ENCODE measurements at regions not wholly inside any gene's neighbourhood (a gene's known extent, or its start where the extent isn't known, plus 50 kb on each side); places are given as distances from the start of the nearest gene placed in this dataset.

GRCh38 chr7:91596287-91596686 is 284.2 kb downstream of the MTERF1 start:
- Histone ChIP-seq H3K4me1 (no peaks in the 10 kb centered on the region), H3K27me3 (no peaks in the 10 kb centered on the region), H3K36me3 (no peaks in the 10 kb centered on the region), H3K27ac (no peak overlapping the region), H3K9me3 (no peaks in the 10 kb centered on the region), H3K4me3 (no peak overlapping the region)
- DNase-seq (no peak), ATAC-seq (no peak)
- in situ Hi-C loops (cut with MboI; ENCODE audit: low sequenced_read_pairs in 4 of 4) (no loop called here), intact Hi-C loops (cut with DNase I; ENCODE audit: low total_unique reads) (no loop called here)
- no peak for TF ChIP-seq CTCF (IDR thresholded peaks at IDR 0.05 in 4 of 5, conservative IDR thresholded peaks at IDR 0.05 in 1 of 5)
- no peak for TF ChIP-seq POLR2A (IDR thresholded peaks at IDR 0.05)

GRCh38 chr7:91598791-91599190 is 281.7 kb downstream of the MTERF1 start:
- Histone ChIP-seq H3K9me3 (no peaks in the 10 kb centered on the region), H3K4me3 (no peak overlapping the region), H3K4me1 (no peaks in the 10 kb centered on the region), H3K27ac (no peak overlapping the region), H3K27me3 (no peaks in the 10 kb centered on the region), H3K36me3 (no peaks in the 10 kb centered on the region)
- no peak for ATAC-seq
- DNase-seq, result no peak
- in situ Hi-C loops (cut with MboI; ENCODE audit: low sequenced_read_pairs in 4 of 4), result no loop called here
- intact Hi-C loops (cut with DNase I; ENCODE audit: low total_unique reads), result no loop called here
- TF ChIP-seq CTCF (IDR thresholded peaks at IDR 0.05 in 4 of 5, conservative IDR thresholded peaks at IDR 0.05 in 1 of 5) (no peak), POLR2A (IDR thresholded peaks at IDR 0.05) (no peak)

GRCh38 chr7:91600112-91600511 is 280.4 kb downstream of the MTERF1 start:
- H3K27ac ChIP-seq, result no peak overlapping the region
- no peak for DNase-seq
- no peak overlapping the region for H3K4me3 ChIP-seq
- no peaks in the 10 kb centered on the region for H3K36me3 ChIP-seq
- TF ChIP-seq CTCF (IDR thresholded peaks at IDR 0.05 in 4 of 5, conservative IDR thresholded peaks at IDR 0.05 in 1 of 5), result no peak
- no peak for TF ChIP-seq POLR2A (IDR thresholded peaks at IDR 0.05)
- intact Hi-C loops (cut with DNase I; ENCODE audit: low total_unique reads), result no loop called here
- no peaks in the 10 kb centered on the region for H3K27me3 ChIP-seq
- no peaks in the 10 kb centered on the region for H3K9me3 ChIP-seq
- in situ Hi-C loops (cut with MboI; ENCODE audit: low sequenced_read_pairs in 4 of 4), result loop anchor here in 2 of 4 donors (25.0 kb wide), 1 partner anchor 513 kb away; no protein-coding TSS in a partner anchor
- no peak for ATAC-seq
- H3K4me1 ChIP-seq, result no peaks in the 10 kb centered on the region

- no peaks in the 10 kb centered on the region for H3K36me3 ChIP-seq
- no peaks in the 10 kb centered on the region for H3K27me3 ChIP-seq
- TF ChIP-seq CTCF (IDR thresholded peaks at IDR 0.05 in 4 of 5, conservative IDR thresholded peaks at IDR 0.05 in 1 of 5) (no peak), POLR2A (IDR thresholded peaks at IDR 0.05) (no peak)
- no peaks in the 10 kb centered on the region for H3K9me3 ChIP-seq
- ATAC-seq (no peak), DNase-seq (no peak)
- in situ Hi-C loops (cut with MboI; ENCODE audit: low sequenced_read_pairs in 4 of 4) (loop anchor here in 2 of 4 donors (25.0 kb wide), 1 partner anchor 516 kb away; no protein-coding TSS in a partner anchor), intact Hi-C loops (cut with DNase I; ENCODE audit: low total_unique reads) (no loop called here)
- H3K4me3 ChIP-seq, result no peak overlapping the region
- no peak overlapping the region for H3K27ac ChIP-seq
- H3K4me1 ChIP-seq, result no peaks in the 10 kb centered on the region
Measured at GRCh38 chr7:91603707-91604106, 276.8 kb downstream of the MTERF1 start.

- no peaks in the 10 kb centered on the region for H3K27me3 ChIP-seq
- DNase-seq (no peak), ATAC-seq (no peak)
- H3K27ac ChIP-seq, result no peak overlapping the region
- no peaks in the 10 kb centered on the region for H3K9me3 ChIP-seq
- no peaks in the 10 kb centered on the region for H3K36me3 ChIP-seq
- H3K4me1 ChIP-seq, result no peaks in the 10 kb centered on the region
- no peak overlapping the region for H3K4me3 ChIP-seq
- TF ChIP-seq CTCF (IDR thresholded peaks at IDR 0.05 in 4 of 5, conservative IDR thresholded peaks at IDR 0.05 in 1 of 5) (no peak), POLR2A (IDR thresholded peaks at IDR 0.05) (no peak)
- in situ Hi-C loops (cut with MboI; ENCODE audit: low sequenced_read_pairs in 4 of 4) (loop anchor here in 2 of 4 donors (25.0 kb wide), 1 partner anchor 521 kb away; no protein-coding TSS in a partner anchor), intact Hi-C loops (cut with DNase I; ENCODE audit: low total_unique reads) (no loop called here)
Measured at GRCh38 chr7:91608606-91609005, 271.9 kb downstream of the MTERF1 start.
